ENCODE measurements at regions not wholly inside any gene's neighbourhood (a gene's known extent, or its start where the extent isn't known, plus 50 kb on each side); places are given as distances from the start of the nearest gene placed in this dataset.
"Not testable (repeated sequence)": the region's sequence is repeated elsewhere in the genome, so short reads cannot be mapped to it uniquely, and the experiment has no call there.

DNA sequence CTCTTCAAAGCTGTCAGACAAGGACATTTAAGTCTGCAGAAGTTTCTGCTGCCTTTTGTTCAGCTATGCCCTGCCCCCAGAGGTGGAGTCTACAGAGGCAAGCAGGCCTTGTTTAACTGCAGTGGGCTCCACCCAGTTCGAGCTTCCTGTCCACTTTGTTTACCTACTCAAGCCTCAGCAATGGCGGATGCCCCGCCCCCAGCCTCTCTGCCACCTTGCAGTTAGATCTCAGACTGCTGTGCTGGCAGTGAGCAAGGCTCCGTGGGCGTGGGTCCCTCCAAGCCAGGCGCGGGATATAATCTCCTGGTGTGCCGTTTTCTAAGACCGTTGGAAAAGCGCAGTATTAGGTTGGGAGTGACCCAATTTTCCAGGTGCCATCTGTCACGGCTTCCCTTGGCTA is 144.5 kb upstream of the GOT2 start:
- not testable (repeated sequence) for DNase-seq

DNA sequence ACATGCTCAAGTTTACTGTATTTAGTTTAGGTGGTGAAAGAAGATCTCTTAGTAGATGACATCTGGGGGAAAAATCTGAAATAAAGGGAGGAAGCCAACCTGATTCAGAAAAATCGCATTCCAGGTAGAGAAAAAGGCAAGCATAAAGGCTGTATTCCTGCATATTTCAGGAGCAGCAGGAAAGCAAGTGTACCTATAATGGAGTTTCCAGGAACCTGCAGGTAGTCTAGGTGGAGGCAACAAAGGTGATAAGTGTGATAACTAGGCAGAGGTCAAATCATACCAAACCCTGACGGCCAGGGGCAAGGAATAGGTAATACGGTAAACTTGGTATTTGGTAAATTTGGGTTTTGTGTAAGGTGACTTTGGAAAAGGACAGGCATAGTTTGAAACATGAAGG is 132.8 kb upstream of the GOT2 start:
- DNase-seq, result no peak

DNA sequence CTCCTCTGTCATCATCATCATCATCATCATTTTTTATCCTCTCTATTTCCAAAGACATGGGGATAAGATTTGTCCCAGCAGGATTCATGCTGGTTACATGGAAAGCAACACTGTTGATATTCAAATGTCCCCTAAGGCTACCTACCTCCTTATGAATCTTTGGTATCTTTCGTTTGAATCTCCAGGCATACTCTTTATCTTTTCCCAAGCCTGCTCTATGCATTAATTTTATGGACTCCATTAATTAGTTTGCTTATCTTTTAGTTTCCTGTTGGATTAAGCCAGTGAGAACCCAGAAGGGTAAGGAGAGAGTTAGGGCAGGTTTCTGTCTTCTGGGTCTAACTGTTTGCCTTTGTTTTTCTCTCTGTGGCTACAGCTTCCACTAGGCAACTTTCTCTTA is 129.6 kb upstream of the GOT2 start:
- no peak for DNase-seq

DNA sequence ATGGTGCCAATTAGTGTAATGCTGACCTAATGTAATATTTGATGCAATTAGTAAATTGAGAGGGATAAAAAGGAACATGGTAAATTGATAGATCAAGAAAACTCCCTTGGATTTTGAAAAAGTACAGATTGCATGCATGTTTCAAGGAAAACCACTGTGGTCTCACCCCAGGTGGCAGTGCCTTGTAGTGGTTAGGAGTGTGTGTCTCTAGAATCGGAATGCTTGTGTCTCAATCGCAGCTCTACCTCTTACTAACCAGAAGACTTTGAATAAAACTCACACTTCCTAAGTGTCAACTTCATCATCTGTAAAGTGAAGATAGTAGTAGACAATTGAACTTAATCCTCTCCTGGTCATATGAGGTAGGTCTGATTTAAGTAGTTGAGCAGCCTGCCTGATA is 128.9 kb upstream of the GOT2 start:
- DNase-seq, result no peak

DNA sequence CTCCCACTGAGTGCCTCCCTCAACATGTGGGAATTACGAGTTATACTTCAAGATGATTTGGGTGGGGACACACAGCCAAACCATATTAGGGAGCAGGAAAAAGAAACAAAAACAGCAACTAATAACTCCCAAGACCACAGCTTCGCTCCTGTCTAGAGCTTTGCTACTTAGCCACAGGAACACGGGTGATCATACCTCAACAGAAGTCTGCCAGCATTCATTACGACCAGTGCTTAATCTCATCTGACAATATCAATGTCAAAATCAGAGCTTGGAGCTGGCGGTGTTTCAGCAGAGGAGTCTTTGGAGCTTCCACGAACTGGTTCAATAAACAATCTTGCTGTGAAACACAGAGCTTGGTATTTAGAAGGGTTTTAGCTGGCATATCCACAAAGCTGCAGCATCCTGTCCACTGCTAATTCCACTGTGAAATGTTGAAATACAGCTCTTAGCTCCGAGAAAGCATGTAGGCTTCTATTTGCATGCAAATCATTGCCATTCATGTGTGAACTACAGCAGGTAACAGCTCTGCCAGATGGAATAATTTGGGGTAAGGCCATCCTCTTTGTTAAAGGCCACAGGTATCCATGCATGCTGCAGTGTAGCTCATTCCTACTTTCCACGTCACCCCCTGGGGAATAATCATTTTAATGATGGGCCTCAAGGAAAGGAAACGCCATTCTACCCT is 128.4 kb upstream of the GOT2 start:
- no peak for DNase-seq

DNA sequence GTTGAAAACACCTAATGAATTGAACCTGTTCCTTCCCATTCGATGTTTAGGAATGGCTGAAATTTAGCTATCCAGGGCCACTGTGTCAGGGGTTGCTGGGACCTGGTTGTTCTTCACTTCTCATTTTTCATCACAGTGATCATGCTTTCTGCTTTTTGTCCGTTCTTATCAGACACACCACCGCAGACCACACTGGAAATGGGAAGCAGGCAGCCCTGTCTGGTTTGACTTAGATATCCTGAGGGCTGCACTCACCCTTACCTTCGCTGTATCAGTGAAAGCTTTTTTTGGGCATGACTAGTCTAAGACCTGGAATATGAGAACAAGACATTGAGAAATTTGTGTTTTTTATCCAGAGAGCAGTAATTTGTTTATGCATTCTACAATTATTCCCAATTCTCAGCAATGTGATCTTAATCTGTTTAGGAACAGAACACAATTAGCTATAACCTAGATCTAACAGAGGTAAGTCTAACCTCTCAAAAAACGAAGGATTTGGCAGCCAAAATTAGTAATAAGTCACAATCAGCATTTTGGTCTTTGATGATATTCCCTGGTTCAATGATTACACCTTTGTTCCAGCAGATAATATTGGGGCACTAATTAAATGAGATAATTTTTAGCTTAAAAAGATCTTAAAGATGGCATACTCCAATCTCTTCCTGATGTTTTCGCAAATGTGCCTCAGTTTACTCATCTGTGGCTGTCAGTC is 126.0 kb upstream of the GOT2 start:
- DNase-seq, result no peak

DNA sequence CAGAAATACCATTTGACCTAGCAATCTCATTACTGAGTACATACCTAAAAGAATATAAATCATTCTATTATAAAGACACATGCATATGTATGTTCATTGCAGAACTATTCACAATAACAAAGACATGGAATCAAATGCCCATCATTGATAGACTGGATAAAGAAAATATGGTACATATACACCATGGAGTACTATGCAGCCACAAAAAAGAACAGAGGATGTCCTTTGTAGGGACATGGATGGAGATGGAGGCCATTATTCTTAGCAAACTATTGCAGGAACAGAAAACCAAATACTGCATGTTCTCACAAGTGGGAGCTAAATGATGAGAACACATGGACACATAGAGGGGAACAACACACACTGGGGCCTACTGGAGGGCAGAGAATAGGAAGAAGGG is 124.5 kb upstream of the GOT2 start:
- not testable (repeated sequence) for DNase-seq

DNA sequence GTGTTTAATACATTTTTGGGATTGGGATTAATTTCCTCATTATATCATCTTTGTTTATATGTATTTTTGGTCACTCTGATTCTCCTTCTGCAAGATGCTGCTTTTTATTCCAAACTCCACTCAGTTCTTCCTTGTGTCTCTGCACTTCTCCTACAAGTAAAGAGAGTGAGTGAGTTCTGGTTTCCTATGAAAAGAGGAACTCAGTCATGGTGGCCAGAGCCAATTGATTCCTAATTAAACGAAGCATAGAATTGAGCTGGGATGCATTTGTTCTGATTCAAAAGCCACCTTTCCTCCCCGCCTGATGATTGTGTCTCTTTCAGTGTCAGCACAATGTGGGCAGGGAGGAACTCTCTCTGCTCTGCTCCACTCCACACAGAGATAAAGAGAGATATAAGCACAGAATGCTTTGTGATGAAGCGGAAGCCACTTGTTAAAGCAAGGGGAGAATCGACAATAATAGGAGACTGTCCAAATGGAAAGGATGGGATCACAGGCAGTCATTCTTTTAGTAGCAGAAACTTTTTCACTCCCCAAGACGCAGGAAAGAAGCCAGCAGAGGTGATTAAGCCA is 121.3 kb upstream of the GOT2 start:
- DNase-seq, result no peak

DNA sequence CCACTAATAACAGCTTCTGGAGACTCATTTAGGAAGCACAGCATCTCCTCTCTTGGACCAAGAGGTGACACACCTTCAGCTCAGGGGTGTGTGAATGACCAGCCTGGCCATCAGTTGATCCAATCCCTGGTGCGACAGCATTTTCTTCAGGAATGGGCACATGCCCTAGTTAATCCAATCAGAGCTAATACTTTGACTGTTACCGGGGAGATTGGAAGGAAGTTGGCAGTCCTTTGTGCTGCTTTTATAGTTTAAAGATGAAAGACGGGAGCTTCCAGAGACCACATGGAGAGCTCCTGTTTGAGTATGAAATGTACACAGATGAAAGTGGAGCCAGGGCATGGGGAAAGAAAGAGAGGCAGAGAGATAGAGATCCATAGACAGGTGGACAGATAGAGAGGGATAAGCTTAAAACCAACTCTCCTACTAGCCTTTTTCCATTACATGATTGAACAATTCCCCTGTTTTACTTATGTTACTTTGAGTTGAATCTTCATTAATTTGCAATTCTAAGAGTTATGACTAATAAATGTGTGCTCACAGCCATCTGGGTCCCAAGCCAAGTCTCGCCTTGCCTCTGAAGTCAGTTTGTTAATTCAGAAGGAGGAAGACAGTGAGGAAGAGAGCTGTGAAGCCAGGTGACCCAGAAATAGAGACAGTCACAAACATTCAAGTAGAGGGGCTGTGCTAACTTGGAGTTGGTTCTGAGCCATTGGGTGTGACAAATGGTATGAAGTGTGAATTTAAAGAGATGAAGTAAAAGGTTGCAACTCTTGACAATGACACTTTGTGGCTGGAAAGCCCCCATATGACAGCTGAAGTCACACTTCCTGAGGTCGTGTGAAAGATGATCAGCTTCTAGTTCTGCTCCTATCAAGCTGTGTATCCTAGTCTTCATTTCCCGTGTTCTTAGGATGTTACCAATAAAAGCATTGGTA is 120.0 kb upstream of the GOT2 start:
- DNase-seq, result no peak

DNA sequence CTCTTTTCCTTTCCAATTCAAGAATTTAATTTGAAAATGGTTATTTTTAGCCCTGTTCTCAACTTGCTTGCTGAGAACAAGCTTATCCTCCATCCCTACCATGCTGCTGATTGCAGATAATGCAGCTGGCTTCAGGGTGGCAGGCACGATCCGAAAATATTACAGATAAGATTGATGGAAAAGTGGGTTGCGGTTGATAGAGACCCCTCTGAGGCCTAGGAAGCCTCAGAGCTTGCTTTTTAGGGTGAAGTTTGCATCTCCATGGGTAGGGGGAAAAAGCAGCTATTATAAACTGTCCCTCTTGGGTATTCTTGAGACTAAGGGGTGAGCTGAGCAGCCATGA is 116.5 kb upstream of the GOT2 start:
- DNase-seq, result no peak

DNA sequence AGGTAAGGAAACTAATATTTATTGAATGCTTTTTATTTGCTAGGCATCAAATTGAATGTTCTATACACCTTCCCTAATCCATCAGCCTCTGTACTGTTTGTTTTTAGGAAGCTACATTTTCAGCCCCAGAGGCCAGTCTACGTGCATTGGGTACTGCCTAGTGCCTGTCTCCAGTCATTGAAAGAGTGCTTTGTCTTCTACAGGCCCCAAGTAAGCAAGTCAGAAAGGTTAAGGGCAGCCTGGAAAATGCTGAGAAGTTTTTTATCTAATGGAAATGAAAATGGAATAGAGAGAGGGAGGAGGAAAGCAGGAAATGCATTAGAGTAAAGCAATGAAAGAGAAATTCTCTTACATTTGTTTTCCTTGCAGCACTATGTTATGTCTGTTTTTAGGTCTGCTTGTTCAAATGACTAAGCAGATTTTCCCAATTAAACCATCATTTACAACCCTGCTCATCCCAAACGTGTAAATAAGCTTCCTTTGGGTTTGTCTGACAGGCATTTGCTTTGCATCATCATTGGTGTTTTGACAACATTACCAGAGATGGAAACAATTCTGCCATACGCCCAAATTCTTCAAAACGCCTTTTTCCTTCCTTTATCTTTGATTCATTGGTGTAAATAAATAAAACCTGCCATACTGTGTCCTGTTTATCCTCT is 116.0 kb upstream of the GOT2 start:
- DNase-seq, result no peak

DNA sequence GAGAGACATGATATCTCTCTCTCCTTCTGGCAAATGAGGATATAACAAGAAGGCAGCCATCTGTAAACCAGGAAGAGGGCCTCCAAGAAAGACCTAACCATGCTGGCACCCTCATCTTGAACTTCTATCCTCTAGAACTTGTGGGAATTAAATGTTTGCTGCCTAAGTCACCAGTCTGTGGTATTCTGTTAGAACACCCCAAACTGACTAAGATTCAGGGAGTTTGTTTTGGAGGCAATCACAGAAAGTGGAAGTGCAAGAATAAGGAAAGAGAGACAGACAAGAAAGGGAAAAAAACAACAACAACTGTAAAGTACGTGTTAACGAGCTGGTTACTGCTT is 114.5 kb upstream of the GOT2 start:
- no peak for DNase-seq

DNA sequence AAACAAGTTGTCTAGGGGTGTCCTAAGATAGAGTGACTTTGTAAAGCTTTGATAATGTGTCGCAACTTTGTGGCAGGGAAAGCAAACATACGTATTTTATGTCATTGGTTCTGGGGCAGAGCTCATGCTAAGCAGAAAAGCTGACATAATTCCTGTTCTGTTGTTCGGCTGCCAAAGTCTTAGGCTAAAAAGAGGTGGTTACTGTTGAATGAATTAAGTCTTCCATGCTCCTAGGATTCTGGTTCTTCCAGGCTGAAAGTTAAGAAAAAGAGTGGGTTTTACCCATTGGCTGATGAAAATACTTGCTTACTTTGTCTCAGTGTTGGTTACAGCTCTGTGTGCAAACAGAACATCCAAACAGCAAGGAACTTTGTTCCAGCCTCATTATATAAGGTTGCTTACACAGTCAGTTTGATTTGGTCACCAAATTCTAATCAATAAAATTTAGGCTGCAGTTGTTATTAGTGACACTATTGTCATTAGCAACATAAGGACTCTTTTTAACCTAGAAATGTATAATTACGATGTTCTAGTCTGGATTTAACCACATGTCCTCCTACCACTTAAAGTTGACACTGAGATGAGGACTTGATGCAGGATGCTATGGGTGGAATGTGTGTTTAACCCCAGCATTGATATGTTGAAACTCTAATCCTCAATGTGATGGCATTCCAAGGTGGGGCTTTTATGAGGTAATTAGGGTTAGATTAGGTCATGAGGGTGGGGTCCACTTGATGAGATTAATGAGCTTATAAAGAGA is 114.0 kb upstream of the GOT2 start:
- DNase-seq, result no peak

DNA sequence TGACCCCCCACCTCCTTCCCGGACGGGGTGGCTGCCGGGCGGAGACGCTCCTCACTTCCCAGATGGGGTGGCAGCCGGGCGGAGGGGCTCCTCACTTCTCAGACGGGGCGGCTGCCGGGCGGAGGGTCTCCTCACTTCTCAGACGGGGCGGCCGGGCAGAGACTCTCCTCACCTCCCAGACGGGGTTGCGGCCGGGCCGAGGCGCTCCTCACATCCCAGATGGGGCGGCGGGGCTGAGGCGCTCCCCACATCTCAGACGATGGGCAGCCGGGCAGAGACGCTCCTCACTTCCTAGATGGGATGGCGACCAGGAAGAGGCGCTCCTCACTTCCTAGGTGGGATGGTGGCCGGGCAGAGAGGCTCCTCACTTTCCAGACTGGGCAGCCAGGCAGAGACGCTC is 112.1 kb upstream of the GOT2 start:
- not testable (repeated sequence) for DNase-seq

DNA sequence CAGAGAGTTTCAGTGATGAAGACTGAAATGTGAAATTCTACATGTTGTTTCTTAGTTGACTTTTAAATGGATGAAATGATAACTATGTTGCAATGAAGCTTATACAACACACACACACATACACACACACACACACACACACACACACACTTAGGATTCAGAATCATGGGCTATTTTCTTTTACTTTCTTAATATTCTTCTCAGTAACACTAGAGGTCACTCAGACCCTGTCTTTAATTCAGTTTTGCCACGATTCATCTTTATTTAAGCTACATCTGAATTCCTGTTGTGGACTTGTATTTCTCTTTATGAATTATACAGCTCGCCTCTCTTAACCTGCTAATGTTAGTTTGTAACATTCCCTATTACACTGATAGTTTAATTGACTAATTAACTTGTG is 109.6 kb upstream of the GOT2 start:
- no peak for DNase-seq

DNA sequence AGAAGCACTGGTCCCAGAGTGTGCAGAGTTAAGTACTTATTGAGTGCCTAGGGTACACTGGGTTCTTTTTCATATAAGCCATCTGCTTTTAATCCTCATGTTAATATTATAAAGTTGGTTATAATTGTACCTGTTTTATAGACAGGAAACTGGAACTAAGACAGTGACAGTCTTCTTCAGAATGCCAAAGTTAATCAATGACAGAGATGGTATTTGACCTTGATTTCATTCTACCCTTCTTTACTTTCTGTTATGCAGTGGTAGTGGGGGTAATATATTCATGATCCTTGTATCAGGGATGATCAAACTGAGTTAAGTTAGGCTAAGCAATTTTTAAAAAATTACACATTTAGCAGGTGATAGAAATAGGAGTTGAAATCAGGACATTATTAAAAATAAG is 108.6 kb upstream of the GOT2 start:
- DNase-seq, result no peak

DNA sequence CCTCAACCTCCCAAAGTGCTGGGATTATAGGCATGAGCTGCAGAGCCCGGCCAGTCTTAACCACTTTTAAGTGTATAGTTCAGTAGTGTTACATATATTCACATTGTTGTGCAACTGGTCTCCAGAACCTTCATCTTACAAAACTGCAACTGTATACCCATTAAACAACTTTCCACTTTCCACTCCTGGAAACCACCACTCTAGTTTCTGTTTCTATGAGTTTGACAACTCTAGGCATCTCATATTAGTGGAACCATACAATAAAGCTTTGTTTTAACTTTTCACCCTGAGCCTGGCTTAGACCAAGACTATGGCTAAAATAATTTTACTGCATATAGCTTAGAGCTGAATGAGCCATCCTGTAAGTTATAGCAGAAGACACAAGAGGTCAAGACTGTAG is 108.0 kb upstream of the GOT2 start:
- no peak for DNase-seq

DNA sequence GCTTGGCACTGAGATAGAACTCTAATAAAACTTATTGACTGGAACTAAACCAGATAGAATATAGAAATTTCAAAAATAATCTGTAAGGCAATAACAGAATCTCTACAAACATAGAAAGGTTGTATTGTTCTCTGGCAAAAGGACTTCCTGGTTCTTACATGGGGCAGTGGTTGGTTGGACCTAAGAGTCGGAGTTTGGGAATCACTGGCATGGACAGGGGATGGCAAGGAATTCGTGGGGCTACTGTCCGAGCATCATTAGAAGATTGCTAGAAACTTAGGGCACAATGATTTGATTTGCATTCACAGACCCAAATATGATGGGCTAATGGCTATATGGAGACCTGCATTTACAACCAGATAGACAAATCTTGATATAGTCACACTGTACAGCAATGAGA is 103.8 kb upstream of the GOT2 start:
- DNase-seq, result no peak

DNA sequence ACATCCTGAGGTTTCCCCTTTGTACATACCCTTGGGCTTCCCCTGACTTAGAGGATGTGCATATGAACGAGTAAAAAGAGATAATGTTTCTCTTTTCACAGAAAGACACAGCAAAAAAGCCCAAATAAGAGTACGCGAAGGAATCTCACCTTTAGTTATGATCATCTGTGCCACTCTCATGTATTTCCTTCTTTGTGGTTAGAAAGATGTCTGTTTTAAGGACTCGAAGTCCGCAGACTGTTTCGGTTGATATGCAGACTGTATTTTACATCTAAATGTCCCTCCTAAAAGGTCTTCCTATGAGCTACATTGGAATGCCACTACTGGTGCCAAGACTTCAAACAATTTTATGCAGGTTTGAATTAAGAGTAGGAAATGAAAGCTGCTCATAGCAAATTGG is 102.3 kb upstream of the GOT2 start:
- DNase-seq, result no peak

DNA sequence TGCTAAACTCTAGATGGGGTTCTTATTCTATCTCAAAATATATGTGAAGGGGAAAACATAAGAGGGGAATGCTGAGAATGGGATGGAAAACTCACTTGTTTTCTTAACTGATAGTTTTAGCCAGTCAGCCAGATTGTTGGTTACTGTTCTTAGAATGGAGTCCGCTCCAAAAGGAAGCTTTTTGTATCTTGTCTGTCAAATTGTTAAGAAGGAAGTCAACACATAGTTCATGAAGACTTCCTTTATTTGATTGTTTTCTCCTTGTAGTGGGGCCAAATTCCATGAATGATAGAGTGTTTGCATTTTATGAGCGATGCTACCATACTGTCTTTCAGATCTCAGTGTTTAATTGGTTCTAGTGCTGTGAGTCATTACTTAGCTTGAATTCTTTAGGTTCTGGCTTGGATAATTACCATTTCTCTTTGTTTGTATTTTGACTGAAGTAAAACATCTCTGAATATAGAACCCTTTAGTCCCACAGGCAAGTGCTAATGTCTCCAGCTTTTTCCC is 98.3 kb upstream of the GOT2 start:
- DNase-seq, result no peak

DNA sequence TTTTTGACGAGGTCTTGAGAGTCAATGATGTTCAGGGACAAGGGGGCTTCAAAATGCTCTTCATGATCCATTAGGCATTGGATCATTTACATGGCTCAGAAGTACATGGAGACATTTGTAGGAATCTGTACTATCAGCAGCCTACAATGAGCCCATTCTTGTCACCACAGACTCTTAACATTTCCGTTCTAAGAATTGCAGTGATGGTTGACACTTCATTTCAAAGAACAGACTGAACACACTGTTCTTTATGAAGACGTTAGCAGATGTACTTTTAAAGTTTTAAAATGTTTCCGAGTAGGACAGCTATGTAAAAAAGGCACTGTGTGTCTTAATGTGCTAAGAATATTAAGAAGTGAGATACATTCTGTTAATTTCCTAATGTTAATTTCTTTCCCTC is 97.3 kb upstream of the GOT2 start:
- no peak for DNase-seq

DNA sequence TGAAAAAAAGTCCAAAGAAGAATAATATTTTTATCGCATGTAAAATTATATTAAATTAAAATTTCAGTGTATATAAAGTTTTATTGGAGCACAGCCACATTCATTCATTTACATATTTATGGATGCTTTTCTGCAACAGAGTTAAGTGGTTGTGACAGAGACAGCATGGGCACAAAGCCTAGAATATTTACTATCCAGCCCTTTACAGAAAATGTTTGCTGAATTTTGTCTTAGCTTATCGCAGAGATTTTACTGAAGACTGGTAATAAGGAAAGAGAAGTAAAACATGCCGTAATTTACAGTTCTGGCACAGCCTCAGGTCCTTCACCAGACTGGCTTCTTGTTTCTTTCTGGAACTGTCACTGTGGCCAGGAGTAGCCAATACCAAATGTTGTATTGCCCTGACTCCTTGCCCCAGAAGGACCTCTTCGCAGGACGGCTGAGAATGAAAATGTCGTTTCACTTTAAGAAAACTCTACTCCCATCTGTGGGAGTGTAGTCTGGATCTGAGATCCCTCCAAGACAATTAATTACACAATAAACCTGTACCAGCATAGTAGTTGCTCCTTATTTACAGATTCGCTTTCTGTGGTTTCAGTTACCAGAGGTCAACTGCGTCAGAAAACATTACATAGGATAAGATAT is 94.9 kb upstream of the GOT2 start:
- DNase-seq, result no peak

All from stimulated activated CD8-positive, alpha-beta memory T cell treated with anti-CD3 and anti-CD28 coated beads, Interleukin-4, amount 100 ng/mL, for 48 hours (primary cell).